SU-DHL-6 (cell line): ENCODE measurements at regions not wholly inside any gene's neighbourhood (a gene's known extent, or its start where the extent isn't known, plus 50 kb on each side); places are given as distances from the start of the nearest gene placed in this dataset.

Source experiments
- H2AFZ ChIP-seq: fragments of 200-600 bp; sonication (generic); 2 replicates; pipeline ENCODE4 v1.6.1; 2014; ENCODE audit warnings: low read depth, mild to moderate bottlenecking, moderate library complexity, mixed read lengths, antibody characterized with exemption, low read length; ENCODE audit not compliant: severe bottlenecking
- H3F3A ChIP-seq: fragments of 200-600 bp; shearing (Covaris generic); 2 replicates; pipeline ENCODE4 v1.6.0; 2016; ENCODE audit warnings: antibody characterized with exemption, mild to moderate bottlenecking; ENCODE audit not compliant: insufficient read depth
- H3K27ac ChIP-seq: fragments of 200-600 bp; sonication (generic); 2 replicates; pipeline ENCODE4 v1.5.1; 2016; ENCODE audit warnings: low read depth, mild to moderate bottlenecking, low read length, moderate library complexity, mixed read lengths
- H3K27me3 ChIP-seq: fragments of 200-600 bp; sonication (generic), shearing (Covaris generic); 2 replicates; pipeline ENCODE4 v1.6.0; 2014; ENCODE audit warnings: mild to moderate bottlenecking, low read length
- H3K36me3 ChIP-seq: fragments of 200-600 bp; sonication (generic); 2 replicates; pipeline ENCODE4 v1.6.1; 2014; ENCODE audit warnings: mild to moderate bottlenecking, low read length, mixed read lengths
- H3K4me2 ChIP-seq: fragments of 300-600, 200-600 bp; shearing (Covaris generic), sonication (generic); 2 replicates; pipeline ENCODE4 v1.6.0; 2014; ENCODE audit warnings: low read length, low read depth, mild to moderate bottlenecking; ENCODE audit not compliant: poor library complexity, severe bottlenecking
- H3K4me3 ChIP-seq: fragments of 200-600 bp; sonication (generic); 2 replicates; pipeline ENCODE4 v1.5.1; 2014; ENCODE audit warnings: antibody characterized with exemption, low read length, mild to moderate bottlenecking, mixed read lengths; ENCODE audit not compliant: insufficient read depth, poor library complexity, severe bottlenecking
- H3K79me2 ChIP-seq: fragments of 200-600 bp; sonication (generic); 2 replicates; pipeline ENCODE4 v1.6.1; 2014; ENCODE audit warnings: mild to moderate bottlenecking, low read length, moderate library complexity; ENCODE audit not compliant: insufficient read depth
- H3K9ac ChIP-seq: fragments of 200-600 bp; sonication (generic); 2 replicates; pipeline ENCODE4 v1.7.0; 2014; ENCODE audit warnings: mild to moderate bottlenecking, low read length
- H3K9me2 ChIP-seq: fragments of 200-600 bp; sonication (generic); replicated peaks from 2 replicates; pipeline ENCODE4 v1.6.1; 2014; ENCODE audit warnings: low read length; ENCODE audit not compliant: insufficient read depth
- H3K9me3 ChIP-seq: fragments of 200-600 bp; sonication (generic); 2 replicates; pipeline ENCODE4 v1.6.1; 2014; ENCODE audit warnings: low read length, mixed read lengths; ENCODE audit not compliant: insufficient read depth
- H4K20me1 ChIP-seq: fragments of 200-600 bp; sonication (generic); 2 replicates; pipeline ENCODE4 v1.6.1; 2014; ENCODE audit warnings: low read depth, mild to moderate bottlenecking, antibody characterized with exemption, low read length, moderate library complexity, mixed read lengths
- CTCF ChIP-seq: fragments of 200-600 bp; sonication (generic); IDR thresholded peaks from one replicate; pipeline ENCODE4 v1.5.1; 2017; ENCODE audit warnings: antibody characterized with exemption, mild to moderate bottlenecking, low read length, moderate library complexity; ENCODE audit not compliant: insufficient read depth, poor library complexity, severe bottlenecking
- EZH2phosphoT487 ChIP-seq: fragments of 200-600 bp; sonication (generic), shearing (Covaris generic); conservative IDR thresholded peaks from 2 replicates; pipeline ENCODE4 v1.6.1; 2018; ENCODE audit warnings: mild to moderate bottlenecking, antibody characterized with exemption, low read length, moderate library complexity, mixed read lengths

- TF ChIP-seq EZH2phosphoT487: no peak
- no peak for TF ChIP-seq CTCF
- Histone ChIP-seq H3K27ac (no peak overlapping the region), H3K4me2 (no peak overlapping the region), H2AFZ (no peak overlapping the region), H3K4me3 (no peak overlapping the region), H3K9ac (no peak overlapping the region), H3F3A (no peaks in the 10 kb centered on the region), H3K79me2 (no peaks in the 10 kb centered on the region), H3K27me3 (no peaks in the 10 kb centered on the region), H3K9me3 (no peaks in the 10 kb centered on the region), H3K9me2 (no peaks in the 10 kb centered on the region), H4K20me1 (no peaks in the 10 kb centered on the region), H3K36me3 (no peaks in the 10 kb centered on the region)
Observed at GRCh38 chr2:43077876-43078275, 148.5 kb downstream of the ZFP36L2 start.

DNA sequence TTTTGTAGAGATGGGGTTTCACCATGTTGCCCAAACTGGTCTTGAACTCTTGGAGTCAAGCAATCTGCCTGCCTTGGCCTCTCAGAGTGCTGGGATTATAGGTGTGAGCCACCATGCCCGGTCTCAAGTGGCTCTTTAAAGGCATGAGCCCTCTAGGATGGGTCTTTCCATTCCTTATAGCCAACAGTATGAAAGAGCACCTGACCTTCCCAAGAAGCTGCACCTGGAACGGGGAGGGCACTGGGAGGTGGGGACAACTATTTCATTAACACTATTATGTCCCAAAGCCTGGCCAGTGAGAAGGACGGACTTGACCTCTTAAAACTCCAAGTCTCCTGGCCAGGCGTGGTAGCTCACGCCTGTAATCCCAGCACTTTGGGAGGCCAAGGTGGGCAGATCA, 149.7 kb downstream of the ZFP36L2 start:
- no peaks in the 10 kb centered on the region for H3F3A ChIP-seq
- no peaks in the 10 kb centered on the region for H4K20me1 ChIP-seq
- H3K4me2 ChIP-seq: no peak overlapping the region
- H3K27ac ChIP-seq: no peak overlapping the region
- no peaks in the 10 kb centered on the region for H3K79me2 ChIP-seq
- no peak overlapping the region for H3K4me3 ChIP-seq
- no peaks in the 10 kb centered on the region for H3K36me3 ChIP-seq
- H3K27me3 ChIP-seq: no peaks in the 10 kb centered on the region
- no peak for TF ChIP-seq EZH2phosphoT487
- no peak for TF ChIP-seq CTCF
- H3K9me3 ChIP-seq: no peaks in the 10 kb centered on the region
- no peaks in the 10 kb centered on the region for H3K9me2 ChIP-seq
- no peak overlapping the region for H2AFZ ChIP-seq
- H3K9ac ChIP-seq: no peak overlapping the region

DNA sequence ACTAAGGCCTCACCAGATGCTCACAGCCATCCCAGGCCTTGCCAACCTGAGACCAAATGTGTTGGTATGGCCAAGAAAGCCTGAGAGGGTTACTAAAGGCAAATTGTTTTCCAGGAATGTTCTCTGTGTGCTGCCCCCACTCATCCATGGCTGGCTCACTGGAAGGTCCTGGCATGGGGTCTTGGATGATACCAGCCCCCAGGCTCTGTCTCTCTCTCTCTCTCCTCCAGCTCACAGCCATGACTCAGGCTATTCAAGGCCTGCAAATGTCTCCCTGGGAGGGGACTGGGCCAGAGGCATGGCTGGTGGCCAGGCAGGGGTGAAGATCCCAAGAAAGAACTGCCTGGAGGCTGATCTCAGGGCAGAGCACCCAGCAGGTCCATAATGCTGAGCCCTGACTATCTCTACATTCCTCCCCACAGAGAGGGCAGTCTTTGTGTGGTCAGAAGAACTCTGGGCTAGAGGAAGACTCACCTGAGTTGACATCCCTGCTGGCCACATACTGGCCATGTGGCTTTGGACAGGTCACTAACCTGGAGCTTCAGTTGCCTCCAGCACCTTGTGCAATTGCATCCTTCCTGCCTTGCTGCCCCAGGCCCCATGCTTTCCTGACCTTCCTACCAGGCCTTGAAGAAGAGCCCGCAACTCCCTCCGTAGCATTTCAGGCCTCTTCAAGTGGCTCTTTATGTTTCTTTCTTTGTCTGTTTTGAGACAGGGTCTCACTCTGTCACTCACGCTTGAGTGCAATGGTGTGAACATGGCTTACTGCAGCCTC, 150.4 kb downstream of the ZFP36L2 start:
- H3K9ac ChIP-seq: no peak overlapping the region

More for the DNA sequence above, 150.4 kb downstream of the ZFP36L2 start:
- no peak overlapping the region for H3K4me3 ChIP-seq
- H3K27ac ChIP-seq: no peak overlapping the region
- H3F3A ChIP-seq: no peaks in the 10 kb centered on the region
- H3K27me3 ChIP-seq: no peaks in the 10 kb centered on the region
- no peaks in the 10 kb centered on the region for H3K9me3 ChIP-seq
- H3K79me2 ChIP-seq: no peaks in the 10 kb centered on the region
- H3K9me2 ChIP-seq: no peaks in the 10 kb centered on the region
- TF ChIP-seq EZH2phosphoT487 (no peak), CTCF (no peak)
- H3K36me3 ChIP-seq: no peaks in the 10 kb centered on the region
- H2AFZ ChIP-seq: no peak overlapping the region
- H3K4me2 ChIP-seq: no peak overlapping the region
- H4K20me1 ChIP-seq: no peaks in the 10 kb centered on the region
